GM21723 (cell line): ENCODE measurements at regions not wholly inside any gene's neighbourhood (a gene's known extent, or its start where the extent isn't known, plus 50 kb on each side); places are given as distances from the start of the nearest gene placed in this dataset.
"Not testable (repeated sequence)": the region's sequence is repeated elsewhere in the genome, so short reads cannot be mapped to it uniquely, and the experiment has no call there.

Experiments
- ATAC-seq: cut with Tn5 transposase; IDR thresholded peaks from one replicate; pipeline ENCODE4 v1.9.1; 2021; ENCODE audit warnings: mild to moderate bottlenecking, moderate library complexity; ENCODE audit not compliant: unreplicated experiment

- no peak for ATAC-seq
Measured at GRCh38 chr10:21159669-21160068, 262.6 kb upstream of the NEBL start.

GRCh38 chr10:21158301-21158700 is 261.2 kb upstream of the NEBL start:
- ATAC-seq = no peak

- no peak for ATAC-seq
Measured at GRCh38 chr10:21157664-21158063, 260.6 kb upstream of the NEBL start.

GRCh38 chr10:21150166-21150565 is 253.1 kb upstream of the NEBL start:
- no peak for ATAC-seq

GRCh38 chr10:21146436-21146789 is 249.3 kb upstream of the NEBL start:
- ATAC-seq = no peak

- ATAC-seq = no peak
Measured at GRCh38 chr10:21145751-21146435, 248.8 kb upstream of the NEBL start.

- no peak for ATAC-seq
Measured at GRCh38 chr10:21144047-21144446, 246.9 kb upstream of the NEBL start.

- ATAC-seq = no peak
Measured at GRCh38 chr10:21141946-21142492, 244.9 kb upstream of the NEBL start.

- no peak for ATAC-seq
Measured at GRCh38 chr10:21138769-21139340, 241.7 kb upstream of the NEBL start.

GRCh38 chr10:21135023-21135931 is 238.2 kb upstream of the NEBL start:
- ATAC-seq = no peak

GRCh38 chr10:21134645-21135022 is 237.5 kb upstream of the NEBL start:
- no peak for ATAC-seq

GRCh38 chr10:21130683-21131442 is 233.8 kb upstream of the NEBL start:
- no peak for ATAC-seq

GRCh38 chr10:21130108-21130507 is 233.0 kb upstream of the NEBL start:
- no peak for ATAC-seq

- ATAC-seq = no peak
Measured at GRCh38 chr10:21125471-21126228, 228.5 kb upstream of the NEBL start.

- ATAC-seq = no peak
Measured at GRCh38 chr10:21122907-21123306, 225.8 kb upstream of the NEBL start.

- not testable (repeated sequence) for ATAC-seq
Measured at GRCh38 chr10:21121822-21122221, 224.7 kb upstream of the NEBL start.

- no peak for ATAC-seq
Measured at GRCh38 chr10:21114683-21115082, 217.6 kb upstream of the NEBL start.

- ATAC-seq = no peak
Measured at GRCh38 chr10:21110358-21110757, 213.2 kb upstream of the NEBL start.

- not testable (repeated sequence) for ATAC-seq
Measured at GRCh38 chr10:21106931-21107330, 209.8 kb upstream of the NEBL start.

- ATAC-seq = not testable (repeated sequence)
Measured at GRCh38 chr10:21105331-21105730, 208.2 kb upstream of the NEBL start.
